GM19035 (cell line): ENCODE measurements at regions not wholly inside any gene's neighbourhood (a gene's known extent, or its start where the extent isn't known, plus 50 kb on each side); places are given as distances from the start of the nearest gene placed in this dataset.

Source experiments
- ATAC-seq: cut with Tn5 transposase; IDR thresholded peaks from one replicate; pipeline ENCODE4 v1.9.1; 2021; ENCODE audit not compliant: unreplicated experiment

DNA sequence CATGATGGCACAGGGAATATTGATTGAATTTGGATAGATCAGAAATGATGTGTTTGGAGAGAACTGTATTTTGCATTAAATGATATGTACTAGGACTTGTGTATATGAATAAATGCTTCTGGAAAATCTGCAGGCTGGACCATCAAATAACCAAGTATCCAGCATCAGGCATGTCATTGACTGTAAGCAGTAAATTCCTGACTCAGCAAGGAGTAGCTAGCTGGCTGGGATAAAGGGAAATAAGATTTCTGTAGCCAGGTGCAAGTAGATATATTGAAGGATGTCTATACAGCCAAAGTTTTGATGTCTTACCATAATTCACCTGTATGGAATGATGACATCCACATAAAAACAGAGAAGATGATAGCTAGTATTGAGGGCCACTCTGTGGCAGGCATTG lies 809.6 kb downstream of the CDH11 start:
- no peak for ATAC-seq

DNA sequence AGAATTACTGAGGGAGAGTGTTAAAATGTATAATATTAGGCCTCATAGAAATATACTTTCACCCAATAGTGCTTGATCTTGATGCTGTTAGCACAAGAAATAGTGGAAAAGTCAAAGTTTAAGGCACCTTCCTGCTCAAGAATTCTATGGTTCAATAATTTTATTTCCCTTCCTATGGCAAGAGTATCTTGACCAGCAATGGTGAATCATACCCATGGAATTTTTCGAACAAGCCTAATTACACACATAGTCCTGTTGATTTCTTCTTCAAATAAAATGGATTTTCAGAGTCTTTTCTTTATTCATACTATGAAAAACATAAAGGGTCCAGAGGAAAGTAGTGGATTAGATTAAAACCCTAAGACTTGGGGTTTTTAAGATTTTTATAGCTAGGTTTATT lies 810.6 kb downstream of the CDH11 start:
- ATAC-seq, result no peak

DNA sequence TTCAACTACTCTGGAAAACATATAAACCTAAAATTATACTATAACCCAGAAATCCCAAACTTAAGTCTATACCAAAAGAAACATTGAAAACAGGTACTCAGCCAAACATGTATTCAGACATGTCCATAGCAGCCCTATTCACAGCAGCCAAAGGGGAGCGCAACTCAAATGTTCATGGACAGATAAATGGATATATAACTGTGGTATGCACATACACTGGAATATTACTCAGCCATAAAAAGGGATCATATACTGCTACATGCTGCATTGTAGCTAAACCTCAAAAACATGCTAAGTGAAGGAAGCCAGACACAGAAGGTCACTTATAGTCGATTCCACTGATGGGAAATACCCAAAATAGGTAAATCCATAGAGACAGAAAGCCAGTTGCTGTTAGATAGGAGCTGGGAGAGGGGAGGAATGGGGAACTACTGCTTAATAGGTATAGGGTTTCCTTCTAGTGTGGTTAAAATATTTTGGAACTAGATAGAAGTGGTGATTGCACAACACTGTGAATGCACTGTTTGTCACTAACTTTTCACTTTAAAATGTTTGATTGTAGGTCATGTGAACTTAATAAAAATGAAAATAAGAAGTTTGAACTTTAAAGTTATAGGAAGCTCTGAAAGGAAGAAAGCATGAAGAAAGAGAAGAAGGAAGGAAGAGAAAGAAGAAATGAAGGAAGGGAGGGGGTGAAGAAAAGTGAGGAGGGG lies 812.3 kb downstream of the CDH11 start:
- no peak for ATAC-seq

DNA sequence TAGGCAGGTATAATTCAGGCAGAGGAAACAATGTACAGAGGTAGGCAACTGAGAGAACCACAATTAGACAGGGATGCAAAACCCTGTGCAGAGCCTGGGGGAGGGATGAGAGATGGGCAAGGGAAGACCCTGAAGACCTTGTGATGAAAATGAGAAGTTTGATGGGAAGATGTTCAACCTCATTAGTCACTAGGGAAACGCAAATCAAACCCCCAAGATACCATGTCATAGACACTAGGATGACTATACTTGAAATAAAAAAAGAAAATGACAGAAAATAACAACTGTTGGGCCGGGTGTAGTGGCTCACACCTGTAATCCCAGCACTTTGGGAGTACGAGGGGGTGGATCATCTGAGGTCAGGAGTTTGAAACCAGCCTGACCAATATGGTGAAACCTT lies 813.1 kb downstream of the CDH11 start:
- no peak for ATAC-seq

DNA sequence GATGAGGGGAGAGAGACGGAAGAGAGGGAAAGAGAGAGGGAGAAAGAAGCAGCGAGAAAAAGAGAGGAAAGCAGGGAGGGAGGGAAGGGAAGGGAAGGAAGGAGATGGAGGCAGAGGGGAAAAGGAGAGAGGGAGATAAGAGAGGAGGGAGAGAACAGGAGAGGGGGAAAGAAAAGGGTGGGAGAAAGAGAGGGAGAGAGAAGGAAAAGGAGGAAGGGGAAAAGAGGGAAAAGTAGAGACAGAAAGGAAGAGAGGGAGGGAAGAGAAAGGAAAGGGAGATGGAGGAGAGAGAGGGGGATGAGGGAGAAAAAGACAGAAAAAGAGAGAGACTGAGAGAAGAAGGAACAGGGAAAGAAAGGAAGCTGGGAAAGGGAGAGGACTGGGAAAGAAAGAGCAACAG lies 814.4 kb downstream of the CDH11 start:
- no peak for ATAC-seq

DNA sequence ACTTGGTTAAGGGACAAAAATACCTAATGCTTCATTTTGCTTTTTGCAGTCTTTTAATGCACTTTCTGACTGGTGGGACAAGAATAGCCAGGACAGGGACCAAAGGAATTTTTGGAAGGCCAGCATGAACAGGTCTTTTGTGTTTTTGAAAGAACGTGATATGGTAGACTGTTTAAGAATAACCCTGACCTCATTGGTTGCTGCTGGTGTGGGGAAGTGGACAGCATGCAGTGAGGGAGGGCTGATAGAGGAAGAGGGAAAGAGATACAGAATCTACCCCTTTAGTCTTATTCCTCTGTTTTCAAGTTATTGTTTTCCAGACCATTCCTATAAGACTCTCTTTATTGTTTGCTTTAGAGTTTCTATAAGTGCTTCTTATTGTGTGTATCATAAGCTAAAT lies 816.2 kb downstream of the CDH11 start:
- no peak for ATAC-seq

DNA sequence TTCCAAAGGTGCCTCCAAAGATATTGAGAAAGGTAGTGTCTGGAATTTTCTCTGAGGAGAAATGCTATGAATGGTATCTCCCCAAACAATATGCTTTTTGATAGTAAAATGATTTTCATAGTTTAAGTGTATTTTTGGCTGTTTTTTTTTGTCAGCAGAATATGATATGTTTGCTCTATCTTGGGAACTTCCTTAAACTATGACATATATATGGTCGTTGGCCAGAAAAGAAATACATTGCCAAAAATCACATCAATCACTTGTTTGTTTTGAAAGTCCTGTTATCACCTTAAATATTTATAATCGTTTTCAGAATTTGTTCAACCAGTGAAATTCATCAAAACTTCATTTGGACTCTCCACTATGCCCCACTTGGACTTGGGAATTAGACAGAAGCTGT lies 816.9 kb downstream of the CDH11 start:
- ATAC-seq, result no peak

DNA sequence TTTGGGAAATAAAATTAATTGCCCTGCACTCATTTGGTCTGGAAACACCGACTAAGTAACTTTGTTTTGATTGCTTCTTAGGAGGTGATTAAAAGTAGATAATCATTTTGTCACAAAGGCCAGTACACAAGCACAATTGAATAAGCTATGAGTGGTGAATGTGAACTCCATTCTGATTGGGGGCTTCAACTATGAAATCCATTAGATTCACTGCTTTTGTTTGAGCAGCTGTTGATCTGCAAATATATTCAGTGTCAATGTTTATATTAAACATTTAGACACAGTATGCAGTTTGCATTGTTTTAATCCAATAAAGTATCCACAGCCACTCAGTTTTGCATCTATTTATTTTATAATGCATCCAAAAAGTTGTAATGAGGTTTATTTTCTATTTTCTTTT lies 817.5 kb downstream of the CDH11 start:
- no peak for ATAC-seq

DNA sequence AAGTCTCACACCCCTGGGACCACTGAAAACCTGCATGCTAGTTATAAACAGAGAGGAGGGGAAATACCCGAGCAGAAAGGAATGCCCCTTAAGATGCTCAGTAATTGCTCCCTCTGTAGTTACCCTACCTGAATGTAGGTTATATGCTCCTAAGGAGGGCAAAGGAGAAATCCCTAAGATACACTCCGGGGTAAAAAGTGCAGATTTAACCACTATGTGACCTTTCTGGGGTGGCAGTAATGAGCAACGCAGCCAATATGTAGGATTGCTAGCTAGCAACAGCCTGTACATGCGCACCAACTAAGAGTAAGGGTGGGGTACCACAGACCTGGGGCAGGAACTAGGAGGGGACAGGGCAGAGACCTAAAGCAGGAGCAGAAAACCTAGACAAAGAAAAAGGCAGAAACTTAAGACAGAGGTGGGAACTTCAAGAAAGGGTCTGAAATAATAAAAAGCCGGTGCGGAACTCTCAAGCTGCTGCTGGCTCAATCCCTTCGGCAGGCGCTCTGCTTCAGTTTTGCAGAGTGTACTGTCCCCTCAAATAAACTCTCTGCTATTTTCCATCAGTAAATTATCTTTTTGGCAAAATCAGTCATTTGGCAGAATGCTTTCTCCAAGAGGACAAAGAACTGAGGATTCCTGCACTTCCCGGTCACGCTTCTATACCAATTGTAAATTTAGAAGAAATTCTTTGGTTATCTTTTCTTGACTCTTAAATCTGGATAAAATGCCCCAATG lies 823.8 kb downstream of the CDH11 start:
- ATAC-seq, result no peak

DNA sequence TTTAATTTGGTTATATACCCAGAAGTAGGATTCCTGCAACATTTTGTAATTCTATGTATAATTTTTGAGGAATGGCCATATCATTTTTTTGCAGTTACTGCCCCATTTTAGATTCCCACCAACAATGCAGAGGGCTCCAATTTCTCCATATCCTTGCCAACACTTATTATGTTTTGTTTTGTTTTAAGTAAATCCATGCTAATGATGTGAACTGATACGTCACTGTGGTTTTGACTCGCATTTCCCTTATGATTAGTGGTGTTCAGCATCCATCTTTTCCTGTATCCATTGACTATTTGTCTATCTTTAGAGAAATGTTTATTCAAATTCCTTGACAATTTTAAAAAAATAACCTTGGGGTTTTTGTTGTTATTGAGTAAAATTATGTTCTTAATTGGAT lies 826.4 kb downstream of the CDH11 start:
- ATAC-seq, result no peak

DNA sequence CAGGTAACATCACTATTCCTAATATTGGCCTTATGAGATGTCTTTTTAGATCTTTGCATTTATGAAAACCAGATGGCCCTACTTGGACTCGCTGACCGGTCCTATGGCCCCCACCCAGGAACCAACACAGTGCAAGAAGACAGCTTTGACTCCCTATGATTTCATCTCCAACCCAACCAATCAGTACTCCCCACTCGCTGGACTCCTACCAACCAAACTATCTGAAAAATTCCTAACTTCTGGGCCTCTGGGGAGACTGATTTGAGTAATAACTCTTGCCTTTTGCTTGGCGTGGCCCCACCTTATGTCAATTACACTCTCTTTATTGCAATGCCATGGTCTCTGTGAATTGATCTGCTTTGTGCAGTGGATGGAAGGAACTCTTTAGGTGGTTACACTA lies 828.9 kb downstream of the CDH11 start:
- ATAC-seq, result no peak

DNA sequence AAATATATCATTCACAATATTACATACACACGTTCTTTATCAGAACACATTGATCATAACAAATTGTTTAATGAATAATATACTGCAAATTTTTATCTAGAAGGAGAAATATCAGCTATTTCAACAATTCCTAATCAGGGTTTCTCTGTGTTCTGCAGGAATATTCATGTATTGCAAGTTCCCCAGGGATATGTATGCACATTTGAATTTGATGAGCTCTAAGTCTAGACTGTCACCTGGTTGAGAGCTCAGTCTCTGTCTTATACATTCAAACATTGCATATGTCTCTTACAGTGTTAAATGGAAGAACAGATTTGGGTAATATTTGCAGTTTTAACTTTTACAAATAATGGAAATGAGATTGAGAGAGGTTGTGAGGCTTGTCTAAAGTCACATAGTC lies 829.7 kb downstream of the CDH11 start:
- ATAC-seq, result no peak

DNA sequence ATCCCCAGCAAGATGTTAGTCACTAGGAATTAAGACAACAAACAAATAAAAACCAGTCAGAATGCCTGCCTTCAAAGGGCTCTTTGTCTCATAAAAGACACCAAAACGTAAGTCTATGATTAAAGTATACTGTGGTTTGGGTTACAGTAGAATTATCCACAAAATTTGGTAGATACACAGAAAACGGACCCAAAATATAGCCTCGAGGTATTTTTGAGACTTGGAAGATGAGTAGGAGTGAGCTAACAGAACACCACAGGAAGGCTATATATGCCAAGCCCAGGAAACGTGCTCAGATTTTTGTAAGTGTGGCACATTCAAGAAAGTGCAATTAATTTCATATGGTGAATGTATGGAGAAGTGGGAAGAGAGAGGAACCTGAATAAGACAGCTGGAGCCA lies 831.4 kb downstream of the CDH11 start:
- ATAC-seq, result no peak

DNA sequence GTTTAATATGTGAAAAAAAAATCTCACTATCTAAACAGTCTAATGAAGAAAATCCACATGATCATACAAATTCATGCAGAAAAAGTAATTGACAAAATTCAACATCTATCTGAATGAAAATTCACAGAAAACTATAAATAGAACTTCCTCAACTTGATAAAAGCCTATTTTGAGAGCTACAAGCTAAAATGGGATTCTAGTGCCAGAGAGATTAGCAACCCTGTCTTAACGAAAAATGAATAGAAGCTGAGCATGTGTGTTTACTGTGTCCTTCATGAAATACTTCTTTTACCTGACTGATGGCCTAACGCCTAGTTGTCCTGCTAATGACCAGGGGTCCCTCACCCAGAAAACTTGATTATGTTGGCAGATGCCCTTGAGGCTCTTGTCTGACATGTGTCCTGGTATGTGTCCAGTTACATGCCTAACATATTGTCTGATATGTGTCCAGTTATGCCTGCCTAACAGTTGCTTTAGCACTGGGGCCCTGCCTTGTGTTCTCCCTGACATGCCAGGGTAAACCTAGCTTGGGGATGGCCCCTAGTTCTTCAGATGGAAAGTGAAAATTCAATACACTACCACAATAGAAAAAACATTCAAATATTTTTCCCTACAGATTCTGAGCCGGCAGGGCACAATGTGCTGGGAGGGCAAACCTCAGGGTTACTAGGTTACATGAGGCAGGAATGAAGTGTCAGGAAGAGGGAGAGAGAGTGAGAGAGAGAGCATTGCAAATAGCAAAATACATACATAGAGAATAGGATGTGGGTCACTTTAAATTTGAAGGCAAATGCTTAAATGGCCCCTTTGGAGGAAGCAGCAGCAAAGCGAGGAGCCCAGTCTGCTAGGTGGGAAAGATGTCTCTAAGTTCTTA lies 834.0 kb downstream of the CDH11 start:
- no peak for ATAC-seq

DNA sequence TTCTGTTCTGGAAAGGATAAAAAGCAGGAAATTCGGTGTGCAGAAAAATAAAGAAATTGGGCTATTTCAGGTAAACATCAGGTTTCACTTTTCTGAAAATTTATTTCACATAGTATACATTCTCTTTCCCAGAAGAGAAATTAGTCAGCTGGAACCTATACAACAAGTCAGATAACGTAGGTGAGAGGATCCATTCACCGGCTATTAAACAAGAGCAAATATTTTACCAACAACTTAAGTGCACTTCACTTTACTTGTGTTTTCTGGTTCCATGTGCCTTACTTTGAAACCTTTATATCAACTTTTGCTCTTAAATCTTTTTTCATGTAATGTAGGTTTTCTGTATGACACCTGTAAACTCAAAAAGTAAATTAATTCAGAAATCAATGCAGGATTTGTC lies 839.7 kb downstream of the CDH11 start:
- no peak for ATAC-seq

DNA sequence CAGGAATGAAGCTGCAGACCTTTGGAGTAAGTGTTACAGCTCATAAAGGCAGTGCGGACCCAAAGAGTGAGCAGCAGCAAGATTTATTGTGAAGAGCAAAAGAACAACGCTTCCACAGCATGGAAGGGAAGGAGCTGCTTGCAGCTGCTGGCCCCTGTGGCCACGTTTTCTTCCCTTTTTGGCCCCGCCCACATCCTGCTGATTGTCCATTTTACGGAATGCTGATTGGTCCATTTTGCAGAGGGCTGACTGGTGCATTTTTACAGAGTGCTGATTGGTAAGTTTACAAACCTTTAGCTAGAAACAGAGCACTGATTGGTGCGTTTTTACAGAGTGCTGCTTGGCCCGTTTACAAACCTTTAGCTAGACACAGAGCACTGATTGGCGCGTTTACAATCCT lies 841.5 kb downstream of the CDH11 start:
- ATAC-seq, result no peak

DNA sequence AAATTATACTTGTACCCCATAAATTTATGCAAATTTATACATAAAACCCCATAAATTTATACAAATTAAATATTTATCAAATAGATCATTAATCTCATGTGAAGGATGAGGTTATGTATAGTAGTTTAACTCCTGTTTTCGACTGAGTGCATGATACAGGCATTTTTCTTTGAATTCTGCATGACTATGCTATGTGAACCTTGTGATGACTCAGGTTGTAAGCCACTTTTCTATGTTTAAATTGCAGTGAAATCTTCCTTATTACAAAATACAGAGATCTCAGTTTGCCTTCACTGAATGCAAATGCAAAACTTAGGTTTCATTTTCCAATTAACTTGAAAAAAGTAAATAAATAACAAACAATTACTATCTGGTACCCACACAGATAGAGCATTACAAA lies 843.7 kb downstream of the CDH11 start:
- no peak for ATAC-seq

DNA sequence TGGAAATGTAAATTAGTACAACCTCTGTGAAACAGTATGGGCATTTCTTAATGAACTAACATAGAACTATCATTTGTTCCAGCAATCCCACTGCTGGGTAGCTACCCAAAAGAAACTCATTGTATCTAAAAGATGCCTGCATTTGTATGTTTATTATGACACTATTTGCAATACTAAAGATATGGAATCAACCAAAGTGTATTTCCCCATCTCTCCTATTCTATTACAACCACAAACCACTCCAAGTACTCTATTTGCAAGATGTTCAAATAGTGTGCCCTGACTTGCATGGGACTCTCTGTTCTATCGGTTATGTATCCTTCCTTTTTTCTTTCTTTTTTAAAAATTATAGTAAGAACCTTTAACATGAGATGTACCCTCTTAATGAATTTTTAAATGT lies 845.2 kb downstream of the CDH11 start:
- ATAC-seq, result no peak

DNA sequence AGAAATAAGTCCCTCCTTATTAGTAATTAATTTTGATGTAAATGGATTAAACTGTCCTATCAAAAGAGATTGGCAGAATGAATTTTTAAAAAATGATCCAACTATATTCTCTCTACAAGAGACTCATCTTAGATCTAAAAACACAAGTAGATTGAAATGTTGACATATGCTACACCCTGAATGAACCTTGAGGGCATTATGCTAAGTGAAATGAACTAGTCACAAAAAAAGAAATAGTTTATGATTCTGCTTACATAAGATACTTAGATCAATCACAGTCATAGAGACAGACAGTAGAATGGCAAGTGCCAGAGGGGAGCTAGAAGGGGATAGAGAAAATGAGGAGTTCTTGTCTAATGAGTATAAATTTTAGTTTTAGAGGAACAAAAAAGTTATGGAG lies 849.8 kb downstream of the CDH11 start:
- ATAC-seq, result no peak

DNA sequence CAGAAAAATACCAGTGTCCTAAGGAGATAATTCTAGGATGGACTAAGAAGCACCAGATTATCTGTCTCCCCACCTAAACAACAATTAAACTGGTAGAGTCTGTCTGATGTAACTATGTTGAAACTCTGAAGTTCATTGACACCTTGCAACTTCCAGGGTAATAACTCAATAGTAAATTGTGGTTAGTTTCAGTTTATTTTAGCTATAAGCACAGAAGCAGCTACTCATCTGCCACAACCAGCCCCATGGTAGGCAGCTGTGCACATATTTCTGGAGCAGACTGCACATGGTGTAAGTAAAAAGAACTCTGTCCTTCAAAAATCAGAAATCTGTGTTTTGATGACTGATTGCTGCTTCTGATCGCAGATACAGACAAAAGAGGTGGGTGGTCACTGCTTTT lies 852.1 kb downstream of the CDH11 start:
- ATAC-seq, result no peak

DNA sequence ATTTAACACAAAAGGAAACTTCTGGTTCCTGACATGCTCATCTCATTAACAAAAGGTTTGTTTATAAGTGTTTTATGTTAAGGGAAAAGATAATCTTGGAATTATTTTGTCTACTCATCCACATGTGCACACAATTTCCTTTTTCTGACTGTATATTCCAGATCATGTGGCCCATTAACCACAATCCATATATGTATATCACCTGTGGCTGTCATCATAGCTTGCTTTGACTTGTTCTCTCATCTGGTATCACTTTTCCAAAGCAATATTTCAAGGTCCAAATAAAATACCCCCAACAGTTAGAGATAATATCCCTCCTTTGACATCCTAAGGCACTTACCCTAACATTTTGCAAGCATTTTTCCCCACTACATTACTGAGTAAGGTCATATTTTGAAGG lies 856.1 kb downstream of the CDH11 start:
- no peak for ATAC-seq
